Endothelial cell of umbilical vein (primary cell): ENCODE measurements at regions not wholly inside any gene's neighbourhood (a gene's known extent, or its start where the extent isn't known, plus 50 kb on each side); places are given as distances from the start of the nearest gene placed in this dataset.

ENCODE experiments used
- BruUV-seq: library from RNA; stranded (reverse); fragments of 400-500 nt; replicated peaks from 2 replicates; lab custom pipeline; 2021; lab: Mats Ljungman, UMichigan
- CTCF ChIA-PET: fragments of 300-600, 350-600 bp; sonication (Branson Sonifier 250); formaldehyde crosslinking; loops from one replicate; lab custom pipeline; 2021; ENCODE audit warnings: antibody characterized with exemption, inconsistent platforms; lab: Charles Lee
- POLR2A ChIA-PET: fragments of 300-600, 350-600 bp; sonication (Branson Sonifier 250); formaldehyde crosslinking; loops from one replicate; lab custom pipeline; 2021; ENCODE audit warnings: antibody characterized with exemption, inconsistent platforms; lab: Charles Lee
- DNase-seq: peaks from one replicate; pipeline ENCODE4 v3.0.0-alpha.2; 2011; ENCODE audit warnings: low read depth, low spot score
- FAIRE-seq: peaks from 2 replicates; lab custom pipeline; 2011; peaks lifted over from hg19 to GRCh38; lab: Jason Lieb, UNC
- H2AFZ ChIP-seq: 2 replicates; pipeline ENCODE4 v1.6.0; 2012; ENCODE audit warnings: low read depth, low read length, control low read depth, inconsistent platforms
- H3K27ac ChIP-seq: 2 replicates; pipeline ENCODE4 v1.5.1; 2011; ENCODE audit warnings: low read depth, mild to moderate bottlenecking, control low read depth, low read length, moderate library complexity; ENCODE audit not compliant: insufficient read depth
- H3K27me3 ChIP-seq, 2 experiments: 2 replicates each; pipeline versions ENCODE4 v1.6.0 to v1.6.1; 2011; ENCODE audit warnings: low read length in 2 of 2, mixed read lengths in 1 of 2; ENCODE audit not compliant: control insufficient read depth in 2 of 2, insufficient read depth in 2 of 2
- H3K36me3 ChIP-seq, 2 experiments: 2 replicates in 1 of 2; 3 replicates in 1 of 2; pipeline ENCODE4 v1.5.1; 2011; ENCODE audit warnings: low read length in 2 of 2, mild to moderate bottlenecking in 1 of 2, moderate library complexity in 1 of 2; ENCODE audit not compliant: control insufficient read depth in 2 of 2, insufficient read depth in 2 of 2; ENCODE audit errors: extremely low read depth in 1 of 2
- H3K4me1 ChIP-seq: 3 replicates; pipeline ENCODE4 v1.5.1; 2011; ENCODE audit warnings: mild to moderate bottlenecking, low read length; ENCODE audit not compliant: control insufficient read depth, insufficient read depth; ENCODE audit errors: extremely low read depth
- H3K4me2 ChIP-seq: 2 replicates; pipeline ENCODE4 v1.6.1; 2011; ENCODE audit warnings: low read length, control low read depth, mixed read lengths; ENCODE audit not compliant: insufficient read depth
- H3K4me3 ChIP-seq, 3 experiments: fragments of 200-600 bp in 1 of 3; sonication (generic), shearing (Covaris generic) in 1 of 3; replicated peaks in 1 of 3; 2 replicates each; pipeline ENCODE4 v1.5.1; 2011 to 2016; ENCODE audit warnings: control low read depth in 3 of 3, low read length in 3 of 3, mild to moderate bottlenecking in 2 of 3, inconsistent platforms in 1 of 3, low read depth in 1 of 3, moderate library complexity in 1 of 3; ENCODE audit not compliant: insufficient read depth in 1 of 3
- H3K79me2 ChIP-seq: 2 replicates; pipeline ENCODE4 v1.6.0; 2012; ENCODE audit warnings: low read length, inconsistent platforms; ENCODE audit not compliant: control insufficient read depth, insufficient read depth
- H3K9ac ChIP-seq: replicated peaks from 2 replicates; pipeline ENCODE3; 2011; ENCODE audit warnings: low read length, control low read depth; ENCODE audit not compliant: insufficient read depth; ENCODE audit errors: extremely low read depth
- H3K9me1 ChIP-seq: replicated peaks from 3 replicates; pipeline ENCODE4 v1.6.0; 2011; ENCODE audit warnings: mild to moderate bottlenecking, low read length; ENCODE audit not compliant: control insufficient read depth, insufficient read depth; ENCODE audit errors: extremely low read depth
- H3K9me3 ChIP-seq: replicated peaks from 2 replicates; pipeline ENCODE4 v1.5.1; 2012; ENCODE audit warnings: low read length, inconsistent platforms; ENCODE audit not compliant: control insufficient read depth, insufficient read depth
- H4K20me1 ChIP-seq: replicated peaks from 2 replicates; pipeline ENCODE3; 2011; ENCODE audit warnings: mild to moderate bottlenecking, low read length; ENCODE audit not compliant: control insufficient read depth, insufficient read depth; ENCODE audit errors: extremely low read depth
- EZH2 ChIP-seq: IDR thresholded peaks from 2 replicates; pipeline ENCODE4 v1.6.1; 2012; ENCODE audit warnings: borderline replicate concordance, low read depth, mild to moderate bottlenecking, moderate library complexity, low read length, inconsistent platforms; ENCODE audit not compliant: severe bottlenecking
- FOS ChIP-seq: IDR thresholded peaks from 2 replicates; pipeline ENCODE4 v1.6.1; 2011; ENCODE audit warnings: mild to moderate bottlenecking, low read length, moderate library complexity, borderline replicate concordance; ENCODE audit not compliant: insufficient read depth
- GATA2 ChIP-seq: IDR thresholded peaks from 2 replicates; pipeline ENCODE4 v1.7.0; 2011; ENCODE audit warnings: low read depth, mild to moderate bottlenecking, moderate library complexity, mixed read lengths, low read length; ENCODE audit not compliant: insufficient read length, insufficient read depth
- JUN ChIP-seq: IDR thresholded peaks from 2 replicates; pipeline ENCODE4 v1.6.1; 2011; ENCODE audit warnings: borderline replicate concordance, low read depth; ENCODE audit not compliant: insufficient read length, insufficient read depth
- MYC ChIP-seq: IDR thresholded peaks from one replicate; pipeline ENCODE4 v1.6.1; 2011; ENCODE audit warnings: mild to moderate bottlenecking, low read depth, low read length
- POLR2A ChIP-seq: IDR thresholded peaks from 2 replicates; pipeline ENCODE4 v1.6.1; 2012; ENCODE audit warnings: low read depth, mild to moderate bottlenecking, control low read depth, low read length
- POLR2AphosphoS5 ChIP-seq: IDR thresholded peaks from 2 replicates; pipeline ENCODE4 v1.6.1; 2012; ENCODE audit warnings: low read depth, mild to moderate bottlenecking, control low read depth, low read length, moderate library complexity; ENCODE audit not compliant: insufficient read depth
- dilution Hi-C: fragments of 300-500 bp; cut with MboI; formaldehyde crosslinking; loops from one replicate; pipeline ENCODE4 v1.15.0; 2019; ENCODE audit warnings: low sequenced_read_pairs; ENCODE audit not compliant: extremely low pct_ligation_motif_present
- intact Hi-C: fragments of 100-400 bp; cut with micrococcal nuclease; formaldehyde crosslinking; loops from one replicate; pipeline ENCODE4 v1.10.0; 2022
- TF ChIP-seq, protein P1 (sequence below): IDR thresholded peaks from 2 replicates; pipeline ENCODE4 v1.6.1; 2011; ENCODE audit not compliant: insufficient read depth, insufficient read length
- TF ChIP-seq, protein P2 (sequence below), 2 donors: IDR thresholded peaks; 1 replicate in 1 of 2; 2 replicates in 1 of 2; pipeline ENCODE4 v1.5.1; 2011; ENCODE audit warnings: low read length in 2 of 2, mild to moderate bottlenecking in 2 of 2, moderate library complexity in 2 of 2, control low read depth in 1 of 2, inconsistent platforms in 1 of 2, low read depth in 1 of 2; ENCODE audit not compliant: insufficient read depth in 1 of 2; ENCODE audit errors: extremely low read depth in 1 of 2

DNA sequence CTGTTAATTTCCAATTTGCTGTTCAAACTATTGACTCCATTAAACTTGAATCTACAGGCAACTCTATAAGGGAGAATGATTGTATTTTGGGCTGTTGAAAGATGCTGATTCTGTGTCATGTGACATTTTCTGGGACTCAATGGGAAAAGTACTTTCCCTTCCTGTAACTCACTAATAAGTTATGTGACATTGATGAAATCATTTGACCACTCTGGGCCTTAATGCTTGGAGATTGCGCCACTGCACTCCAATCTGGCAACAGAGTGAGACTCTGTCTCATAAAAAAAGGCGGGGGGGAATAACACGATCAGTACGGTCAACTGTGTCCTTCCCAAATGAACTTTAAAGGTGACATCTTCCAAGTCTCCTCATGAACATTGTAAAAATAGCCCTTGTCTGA, 215.2 kb upstream of the SGO1 start:
- Histone ChIP-seq H3K27me3 (no peaks in the 10 kb centered on the region), H3K79me2 (no peaks in the 10 kb centered on the region), H3K36me3 (no peaks in the 10 kb centered on the region), H3K27ac (no peak overlapping the region), H3K9me1 (no peaks in the 10 kb centered on the region), H2AFZ (no peak overlapping the region), H3K4me1 (no peaks in the 10 kb centered on the region), H3K4me2 (no peak overlapping the region), H3K4me3 (no peak overlapping the region), H4K20me1 (no peaks in the 10 kb centered on the region), H3K9me3 (no peaks in the 10 kb centered on the region), H3K9ac (no peak overlapping the region)
- DNase-seq (no peak), FAIRE-seq (no peak)
- intact Hi-C loops (no loop called here), dilution Hi-C loops (no loop called here)
- BruUV-seq: no TSS peak
- TF ChIP-seq GATA2: no peak
- TF ChIP-seq POLR2A: no peak
- TF ChIP-seq, protein P1, sequence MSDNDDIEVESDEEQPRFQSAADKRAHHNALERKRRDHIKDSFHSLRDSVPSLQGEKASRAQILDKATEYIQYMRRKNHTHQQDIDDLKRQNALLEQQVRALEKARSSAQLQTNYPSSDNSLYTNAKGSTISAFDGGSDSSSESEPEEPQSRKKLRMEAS: no peak
- TF ChIP-seq JUN: no peak
- no peak for TF ChIP-seq FOS
- TF ChIP-seq, protein P2, sequence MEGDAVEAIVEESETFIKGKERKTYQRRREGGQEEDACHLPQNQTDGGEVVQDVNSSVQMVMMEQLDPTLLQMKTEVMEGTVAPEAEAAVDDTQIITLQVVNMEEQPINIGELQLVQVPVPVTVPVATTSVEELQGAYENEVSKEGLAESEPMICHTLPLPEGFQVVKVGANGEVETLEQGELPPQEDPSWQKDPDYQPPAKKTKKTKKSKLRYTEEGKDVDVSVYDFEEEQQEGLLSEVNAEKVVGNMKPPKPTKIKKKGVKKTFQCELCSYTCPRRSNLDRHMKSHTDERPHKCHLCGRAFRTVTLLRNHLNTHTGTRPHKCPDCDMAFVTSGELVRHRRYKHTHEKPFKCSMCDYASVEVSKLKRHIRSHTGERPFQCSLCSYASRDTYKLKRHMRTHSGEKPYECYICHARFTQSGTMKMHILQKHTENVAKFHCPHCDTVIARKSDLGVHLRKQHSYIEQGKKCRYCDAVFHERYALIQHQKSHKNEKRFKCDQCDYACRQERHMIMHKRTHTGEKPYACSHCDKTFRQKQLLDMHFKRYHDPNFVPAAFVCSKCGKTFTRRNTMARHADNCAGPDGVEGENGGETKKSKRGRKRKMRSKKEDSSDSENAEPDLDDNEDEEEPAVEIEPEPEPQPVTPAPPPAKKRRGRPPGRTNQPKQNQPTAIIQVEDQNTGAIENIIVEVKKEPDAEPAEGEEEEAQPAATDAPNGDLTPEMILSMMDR (IDR thresholded peaks at IDR 0.05; ENCODE audit: extremely low read depth in 1 of 2, insufficient read depth in 1 of 2, low read depth in 1 of 2, low read length in 2 of 2): no peak
- no peak for TF ChIP-seq MYC
- no peak for TF ChIP-seq POLR2AphosphoS5
- TF ChIP-seq EZH2: no peak
- ChIA-PET POLR2A (no interaction called here), CTCF (no interaction called here)
